Skin epidermis (tissue), 12 donors: ENCODE measurements at regions not wholly inside any gene's neighbourhood (a gene's known extent, or its start where the extent isn't known, plus 50 kb on each side); places are given as distances from the start of the nearest gene placed in this dataset.
"Not testable (repeated sequence)": the region's sequence is repeated elsewhere in the genome, so short reads cannot be mapped to it uniquely, and the experiment has no call there.

ENCODE experiments used
- H3K27ac ChIP-seq, 21 experiments: fragments of 200-600 bp; sonication (generic) in 11 of 21; one replicate each; pipeline ENCODE4 v1.5.0; 2020; ENCODE audit warnings: mild to moderate bottlenecking in 3 of 21, inconsistent platforms in 2 of 21, moderate library complexity in 2 of 21
- H3K4me3 ChIP-seq, 7 experiments: fragments of 200-600 bp; sonication (generic) in 2 of 7; one replicate each; pipeline ENCODE4 v1.5.0; 2020; ENCODE audit warnings: inconsistent platforms in 2 of 7, mild to moderate bottlenecking in 2 of 7, moderate library complexity in 1 of 7

- Histone ChIP-seq H3K4me3 (peak overlapping the region in 1 of 7 experiments; percentile 43), H3K27ac (peak overlapping the region in 10 of 21 experiments; percentile 13 to 81 (median 56))
Observed at GRCh38 chr10:50993771-50994251, 80.5 kb upstream of the PRKG1 start.

- Histone ChIP-seq H3K4me3 (no peak overlapping the region), H3K27ac (no peak overlapping the region)
Observed at GRCh38 chr10:50997461-50997860, 76.8 kb upstream of the PRKG1 start.

GRCh38 chr10:50999163-50999562, 75.1 kb upstream of the PRKG1 start:
- H3K4me3 ChIP-seq = no peak overlapping the region
- no peak overlapping the region for H3K27ac ChIP-seq

GRCh38 chr10:51000164-51000563, 74.1 kb upstream of the PRKG1 start:
- H3K4me3 ChIP-seq = no peak overlapping the region
- peak overlapping the region in 4 of 21 experiments; percentile 11 to 61 (median 45) for H3K27ac ChIP-seq

- no peak overlapping the region for H3K4me3 ChIP-seq
- H3K27ac ChIP-seq = peak overlapping the region in 4 of 21 experiments; percentile 33 to 61 (median 50)
Observed at GRCh38 chr10:51000976-51001375, 73.3 kb upstream of the PRKG1 start.

- Histone ChIP-seq H3K27ac (peak overlapping the region in 4 of 21 experiments; percentile 33 to 61 (median 50)), H3K4me3 (no peak overlapping the region)
Observed at GRCh38 chr10:51001587-51001986, 72.7 kb upstream of the PRKG1 start.

GRCh38 chr10:51002469-51002868, 71.8 kb upstream of the PRKG1 start:
- H3K4me3 ChIP-seq = no peak overlapping the region
- H3K27ac ChIP-seq = peak overlapping the region in 1 of 21 experiments; percentile 4

- no peak overlapping the region for H3K27ac ChIP-seq
- no peak overlapping the region for H3K4me3 ChIP-seq
Observed at GRCh38 chr10:51004776-51005175, 69.5 kb upstream of the PRKG1 start.

- Histone ChIP-seq H3K27ac (no peak overlapping the region), H3K4me3 (no peak overlapping the region)
Observed at GRCh38 chr10:51005551-51005950, 68.7 kb upstream of the PRKG1 start.

GRCh38 chr10:51006686-51007085, 67.6 kb upstream of the PRKG1 start:
- H3K4me3 ChIP-seq = no peak overlapping the region
- no peak overlapping the region for H3K27ac ChIP-seq

GRCh38 chr10:51007781-51008180, 66.5 kb upstream of the PRKG1 start:
- H3K4me3 ChIP-seq = no peak overlapping the region
- H3K27ac ChIP-seq = no peak overlapping the region

GRCh38 chr10:51008346-51008745, 65.9 kb upstream of the PRKG1 start:
- Histone ChIP-seq H3K27ac (no peak overlapping the region), H3K4me3 (no peak overlapping the region)

- Histone ChIP-seq H3K4me3 (no peak overlapping the region), H3K27ac (no peak overlapping the region)
Observed at GRCh38 chr10:51010977-51011376, 63.3 kb upstream of the PRKG1 start.

- Histone ChIP-seq H3K27ac (no peak overlapping the region), H3K4me3 (no peak overlapping the region)
Observed at GRCh38 chr10:51012073-51012472, 62.2 kb upstream of the PRKG1 start.

- H3K27ac ChIP-seq = peak overlapping the region in 2 of 21 experiments; percentile 1 to 37
Observed at GRCh38 chr10:51014680-51015389, 59.5 kb upstream of the PRKG1 start.

GRCh38 chr10:51015390-51015754, 58.9 kb upstream of the PRKG1 start:
- not testable (repeated sequence) for H3K4me3 ChIP-seq
- H3K27ac ChIP-seq = peak overlapping the region in 1 of 21 experiments; percentile 21

More at GRCh38 chr10:51014680-51015389, 59.5 kb upstream of the PRKG1 start:
- H3K4me3 ChIP-seq = no peak overlapping the region

- Histone ChIP-seq H3K4me3 (no peak overlapping the region), H3K27ac (peak overlapping the region in 1 of 21 experiments; percentile 16)
Observed at GRCh38 chr10:51020200-51020599, 54.1 kb upstream of the PRKG1 start.

- Histone ChIP-seq H3K27ac (peak overlapping the region in 2 of 21 experiments; percentile 10 to 24), H3K4me3 (no peak overlapping the region)
Observed at GRCh38 chr10:51022933-51023585, 51.2 kb upstream of the PRKG1 start.

GRCh38 chr10:51023636-51024035, 50.7 kb upstream of the PRKG1 start:
- Histone ChIP-seq H3K4me3 (no peak overlapping the region), H3K27ac (no peak overlapping the region)
